GM23338 (cell line): ENCODE measurements at regions not wholly inside any gene's neighbourhood (a gene's known extent, or its start where the extent isn't known, plus 50 kb on each side); places are given as distances from the start of the nearest gene placed in this dataset.

Experiments
- ATAC-seq: fragments of 200-7000 bp; cut with Tn5 transposase; 3 replicates; pipeline ENCODE4 v1.9.1; 2020
- DNase-seq: peaks from one replicate; pipeline ENCODE4 v3.0.0-alpha.2; 2015; ENCODE audit warnings: low spot score
- H2AFZ ChIP-seq: fragments of 200-600 bp; sonication (generic); 2 replicates; pipeline ENCODE4 v1.8.0; 2016; ENCODE audit warnings: antibody characterized with exemption, mild to moderate bottlenecking, moderate library complexity
- H3F3A ChIP-seq: fragments of 200-600 bp; sonication (generic); replicated peaks from 2 replicates; pipeline ENCODE4 v1.8.0; 2017; ENCODE audit warnings: antibody characterized with exemption, mixed run types, low read depth
- H3K27ac ChIP-seq: fragments of 200-600 bp; sonication (generic); 2 replicates; pipeline ENCODE4 v1.6.1; 2016; ENCODE audit warnings: low read depth
- H3K27me3 ChIP-seq: fragments of 200-600 bp; sonication (generic); 2 replicates; pipeline ENCODE4 v1.8.0; 2016; ENCODE audit warnings: mild to moderate bottlenecking, mixed run types, moderate library complexity; ENCODE audit not compliant: insufficient read depth
- H3K36me3 ChIP-seq: fragments of 200-600 bp; sonication (generic); 2 replicates; pipeline ENCODE4 v1.8.0; 2016; ENCODE audit warnings: mild to moderate bottlenecking; ENCODE audit not compliant: insufficient read depth
- H3K4me1 ChIP-seq: fragments of 200-600 bp; sonication (generic); 2 replicates; pipeline ENCODE4 v1.8.0; 2016; ENCODE audit warnings: mild to moderate bottlenecking, moderate library complexity; ENCODE audit not compliant: insufficient read depth
- H3K4me2 ChIP-seq: fragments of 200-600 bp; sonication (generic); 2 replicates; pipeline ENCODE4 v1.7.1; 2017; ENCODE audit warnings: mixed run types
- H3K4me3 ChIP-seq: fragments of 200-600 bp; sonication (generic); 2 replicates; pipeline ENCODE4 v1.6.1; 2016; ENCODE audit warnings: mixed run types
- H3K79me2 ChIP-seq: fragments of 200-600 bp; sonication (generic); replicated peaks from 2 replicates; pipeline ENCODE4 v1.8.0; 2017; ENCODE audit warnings: mild to moderate bottlenecking; ENCODE audit not compliant: insufficient read depth
- H3K9me2 ChIP-seq: fragments of 200-600 bp; sonication (generic); 2 replicates; pipeline ENCODE4 v1.8.0; 2017; ENCODE audit not compliant: insufficient read depth
- H4K20me1 ChIP-seq: fragments of 200-600 bp; sonication (generic); replicated peaks from 2 replicates; pipeline ENCODE4 v1.8.0; 2017; ENCODE audit warnings: mild to moderate bottlenecking; ENCODE audit not compliant: insufficient read depth
- H3K27ac Mint-ChIP-seq: 2 replicates; pipeline ENCODE4 v1.8.0; 2020; ENCODE audit warnings: inconsistent platforms, mild to moderate bottlenecking, moderate library complexity, mixed read lengths
- H3K27me3 Mint-ChIP-seq: 3 replicates; pipeline ENCODE4 v1.8.0; 2022; ENCODE audit warnings: low read depth, mild to moderate bottlenecking, moderate library complexity, mixed read lengths, inconsistent platforms; ENCODE audit not compliant: insufficient read depth, poor library complexity
- H3K36me3 Mint-ChIP-seq: 3 replicates; pipeline ENCODE4 v1.8.0; 2021; ENCODE audit warnings: low read depth, mild to moderate bottlenecking, inconsistent platforms, moderate library complexity, mixed read lengths
- H3K4me1 Mint-ChIP-seq: 3 replicates; pipeline ENCODE4 v1.8.0; 2020; ENCODE audit warnings: mild to moderate bottlenecking, inconsistent platforms, mixed read lengths
- H3K4me3 Mint-ChIP-seq: 3 replicates; pipeline ENCODE4 v1.8.0; 2021; ENCODE audit warnings: moderate library complexity, mild to moderate bottlenecking, inconsistent platforms, mixed read lengths
- H3K9me3 Mint-ChIP-seq: 3 replicates; pipeline ENCODE4 v1.8.0; 2020; ENCODE audit warnings: moderate library complexity, mild to moderate bottlenecking, inconsistent platforms, mixed read lengths
- CTCF ChIP-seq, 2 experiments: fragments of 200-600 bp in 1 of 2; sonication (generic) in 1 of 2; conservative IDR thresholded peaks; 2 replicates each; pipeline versions ENCODE4 v1.5.1 to v1.6.1; 2016 to 2017; ENCODE audit warnings: antibody characterized with exemption in 2 of 2, low read depth in 2 of 2, mild to moderate bottlenecking in 2 of 2, moderate library complexity in 1 of 2
- ETS1 ChIP-seq: IDR thresholded peaks from 2 replicates; pipeline ENCODE4 v1.6.1; 2016; ENCODE audit warnings: antibody characterized with exemption
- EZH2 ChIP-seq: fragments of 200-600 bp; sonication (generic); IDR thresholded peaks from one replicate; pipeline ENCODE4 v1.8.0; 2017; ENCODE audit warnings: antibody characterized with exemption, mild to moderate bottlenecking, low read depth; ENCODE audit not compliant: unreplicated experiment
- EZH2phosphoT487 ChIP-seq: fragments of 200-600 bp; sonication (generic); IDR thresholded peaks from one replicate; pipeline ENCODE4 v1.8.1; 2018; ENCODE audit warnings: antibody characterized with exemption; ENCODE audit not compliant: unreplicated experiment
- NANOG ChIP-seq: IDR thresholded peaks from 2 replicates; pipeline ENCODE4 v1.6.1; 2016; ENCODE audit warnings: antibody characterized with exemption, borderline replicate concordance
- ZNF331 ChIP-seq: fragments of 250-450 bp; sonication (Bioruptor Pico); IDR thresholded peaks from 2 replicates; pipeline ENCODE4 v1.5.0; 2020; ENCODE audit warnings: low read depth, mild to moderate bottlenecking, moderate library complexity
- ZNF462 ChIP-seq: fragments of 250-450 bp; sonication (Bioruptor Pico); IDR thresholded peaks from 2 replicates; pipeline ENCODE4 v1.5.0; 2020; ENCODE audit warnings: mild to moderate bottlenecking, moderate library complexity
- TF ChIP-seq, protein P1 (sequence below): IDR thresholded peaks from one replicate; pipeline ENCODE4 v1.6.1; 2018; ENCODE audit warnings: antibody characterized with exemption; ENCODE audit not compliant: unreplicated experiment

DNA sequence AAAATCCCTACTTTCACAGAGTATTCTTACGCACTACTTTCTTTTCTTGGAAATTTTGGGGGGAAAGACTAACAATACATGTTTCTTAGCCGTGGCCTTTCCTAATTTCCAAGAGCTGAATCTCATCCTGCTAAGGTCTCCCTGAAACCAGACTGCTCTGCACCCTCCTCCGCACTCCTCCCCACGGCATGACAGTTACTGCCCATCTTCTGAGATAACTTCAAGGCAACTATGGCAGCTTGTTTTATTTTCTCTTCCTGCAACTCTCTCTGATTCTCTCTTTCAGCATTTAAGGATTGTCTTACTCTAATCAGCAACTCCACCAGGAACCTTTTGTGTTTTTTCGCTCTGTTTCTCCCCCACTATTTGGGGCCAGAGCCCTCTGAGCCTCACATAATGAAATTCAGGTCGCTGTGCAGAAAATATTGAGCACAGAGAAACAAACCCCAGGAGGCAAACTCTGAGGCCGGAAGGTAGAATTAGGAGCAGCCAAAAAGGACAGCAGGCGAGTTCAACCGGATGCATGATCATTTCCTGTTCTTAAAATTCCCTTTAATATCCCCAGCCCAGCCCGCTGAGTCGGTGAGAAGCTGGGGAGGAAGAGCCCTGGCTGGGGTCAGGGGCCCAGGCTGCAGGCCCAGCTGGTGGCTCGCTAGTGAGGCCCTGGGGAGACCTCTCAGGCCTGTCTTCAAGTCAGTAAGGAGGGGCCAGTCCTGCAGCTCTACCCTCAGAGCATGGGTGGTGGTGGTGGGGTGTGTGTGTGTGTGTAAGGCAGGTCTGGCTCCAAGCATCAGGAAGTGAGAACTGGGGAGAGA is 213.6 kb upstream of the S1PR3 start:
- no peak for DNase-seq
- no peaks in the 10 kb centered on the region for H3K9me2 ChIP-seq
- peaks cover 7% of the 10 kb centered on the region; the same call in 1 of the 2 replicates for H3K4me1 ChIP-seq
- H3K4me3 ChIP-seq = no peak overlapping the region
- Mint-ChIP-seq H3K27ac (no peak overlapping the region; the same call in 1 of the 2 replicates), H3K4me3 (no peak overlapping the region), H3K9me3 (no peaks in the 10 kb centered on the region), H3K27me3 (peaks cover 4% of the 10 kb centered on the region), H3K36me3 (no peaks in the 10 kb centered on the region), H3K4me1 (peaks cover 13% of the 10 kb centered on the region)
- H3F3A ChIP-seq = no peaks in the 10 kb centered on the region
- peak overlapping the region; percentile 86 for H2AFZ ChIP-seq
- H3K36me3 ChIP-seq = no peaks in the 10 kb centered on the region
- H3K4me2 ChIP-seq = no peak overlapping the region
- H4K20me1 ChIP-seq = no peaks in the 10 kb centered on the region
- no peak for ATAC-seq
- H3K27me3 ChIP-seq = no peaks in the 10 kb centered on the region
- no peaks in the 10 kb centered on the region for H3K79me2 ChIP-seq
- H3K27ac ChIP-seq = no peak overlapping the region
- TF ChIP-seq ZNF462 (CRISPR knock-in tag) (no peak), ZNF331 (no peak), ETS1 (no peak), NANOG (no peak), CTCF (conservative IDR thresholded peaks at IDR 0.05; ENCODE audit: low read depth in 2 of 2) (no peak), EZH2phosphoT487 (no peak), EZH2 (no peak)
- TF ChIP-seq, protein P1, sequence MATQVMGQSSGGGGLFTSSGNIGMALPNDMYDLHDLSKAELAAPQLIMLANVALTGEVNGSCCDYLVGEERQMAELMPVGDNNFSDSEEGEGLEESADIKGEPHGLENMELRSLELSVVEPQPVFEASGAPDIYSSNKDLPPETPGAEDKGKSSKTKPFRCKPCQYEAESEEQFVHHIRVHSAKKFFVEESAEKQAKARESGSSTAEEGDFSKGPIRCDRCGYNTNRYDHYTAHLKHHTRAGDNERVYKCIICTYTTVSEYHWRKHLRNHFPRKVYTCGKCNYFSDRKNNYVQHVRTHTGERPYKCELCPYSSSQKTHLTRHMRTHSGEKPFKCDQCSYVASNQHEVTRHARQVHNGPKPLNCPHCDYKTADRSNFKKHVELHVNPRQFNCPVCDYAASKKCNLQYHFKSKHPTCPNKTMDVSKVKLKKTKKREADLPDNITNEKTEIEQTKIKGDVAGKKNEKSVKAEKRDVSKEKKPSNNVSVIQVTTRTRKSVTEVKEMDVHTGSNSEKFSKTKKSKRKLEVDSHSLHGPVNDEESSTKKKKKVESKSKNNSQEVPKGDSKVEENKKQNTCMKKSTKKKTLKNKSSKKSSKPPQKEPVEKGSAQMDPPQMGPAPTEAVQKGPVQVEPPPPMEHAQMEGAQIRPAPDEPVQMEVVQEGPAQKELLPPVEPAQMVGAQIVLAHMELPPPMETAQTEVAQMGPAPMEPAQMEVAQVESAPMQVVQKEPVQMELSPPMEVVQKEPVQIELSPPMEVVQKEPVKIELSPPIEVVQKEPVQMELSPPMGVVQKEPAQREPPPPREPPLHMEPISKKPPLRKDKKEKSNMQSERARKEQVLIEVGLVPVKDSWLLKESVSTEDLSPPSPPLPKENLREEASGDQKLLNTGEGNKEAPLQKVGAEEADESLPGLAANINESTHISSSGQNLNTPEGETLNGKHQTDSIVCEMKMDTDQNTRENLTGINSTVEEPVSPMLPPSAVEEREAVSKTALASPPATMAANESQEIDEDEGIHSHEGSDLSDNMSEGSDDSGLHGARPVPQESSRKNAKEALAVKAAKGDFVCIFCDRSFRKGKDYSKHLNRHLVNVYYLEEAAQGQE = no peak
